Lung (tissue), 11 donors: ENCODE measurements at regions not wholly inside any gene's neighbourhood (a gene's known extent, or its start where the extent isn't known, plus 50 kb on each side); places are given as distances from the start of the nearest gene placed in this dataset.

Experiments
- ATAC-seq: fragments of 200-7000 bp; cut with Tn5 transposase; one replicate; pipeline ENCODE4 v1.9.1; 2020; ENCODE audit warnings: moderate number of reproducible peaks; ENCODE audit not compliant: insufficient read depth, low FRiP score
- DNase-seq, 3 donors: peaks; one replicate each; pipeline ENCODE4 v3.0.0-alpha.2; 2013 to 2017
- H3K27ac ChIP-seq, 2 donors: one replicate each; pipeline ENCODE4 v1.5.1; 2013; ENCODE audit warnings: mild to moderate bottlenecking in 2 of 2, moderate library complexity in 2 of 2, control low read depth in 1 of 2, inconsistent platforms in 1 of 2, low read depth in 1 of 2, low read length in 1 of 2
- H3K27me3 ChIP-seq, 3 donors: one replicate each; pipeline ENCODE4 v1.5.1; 2013; ENCODE audit warnings: low read length in 2 of 3; ENCODE audit not compliant: control insufficient read depth in 3 of 3, insufficient read depth in 3 of 3
- H3K36me3 ChIP-seq, 4 donors: one replicate each; pipeline ENCODE4 v1.5.1; 2013; ENCODE audit warnings: low read length in 4 of 4, mild to moderate bottlenecking in 1 of 4, moderate library complexity in 1 of 4; ENCODE audit not compliant: control insufficient read depth in 4 of 4, insufficient read depth in 4 of 4
- H3K4me1 ChIP-seq, 5 donors: one replicate each; pipeline ENCODE4 v1.5.1; 2013; ENCODE audit warnings: low read length in 5 of 5, mild to moderate bottlenecking in 2 of 5, moderate library complexity in 1 of 5; ENCODE audit not compliant: control insufficient read depth in 5 of 5, insufficient read depth in 5 of 5
- H3K4me3 ChIP-seq: one replicate; pipeline ENCODE4 v1.5.1; 2013; ENCODE audit warnings: mild to moderate bottlenecking, control low read depth, moderate library complexity
- H3K9ac ChIP-seq, 2 donors: one replicate each; pipeline ENCODE4 v1.5.1; 2013; ENCODE audit warnings: low read length in 2 of 2, control low read depth in 1 of 2; ENCODE audit not compliant: insufficient read depth in 1 of 2
- H3K9me3 ChIP-seq, 4 donors: one replicate each; pipeline ENCODE4 v1.5.1; 2013; ENCODE audit warnings: low read length in 3 of 4, mild to moderate bottlenecking in 1 of 4, moderate library complexity in 1 of 4; ENCODE audit not compliant: control insufficient read depth in 4 of 4, insufficient read depth in 3 of 4
- WGBS, 2 donors: extraction: QIAGEN DNeasy Blood & Tissue Kit; methylation state at CpG; one replicate each; pipeline ENCODE4 v1.1.7; 2013; 5-methylcytosine and 5-hydroxymethylcytosine counted together
- TF ChIP-seq, protein P1 (sequence below): IDR thresholded peaks from 2 replicates; pipeline ENCODE4 v1.5.1; 2012; ENCODE audit warnings: mild to moderate bottlenecking; ENCODE audit errors: control extremely low read depth, extremely low read depth
- donor health status: control.
- donor health status: control.
- donor health status: Bipolar disorder and iron deficiency.
- donor health status: healthy.
- donor health status: DM: yes; HTN: yes; CAD: no.

DNA sequence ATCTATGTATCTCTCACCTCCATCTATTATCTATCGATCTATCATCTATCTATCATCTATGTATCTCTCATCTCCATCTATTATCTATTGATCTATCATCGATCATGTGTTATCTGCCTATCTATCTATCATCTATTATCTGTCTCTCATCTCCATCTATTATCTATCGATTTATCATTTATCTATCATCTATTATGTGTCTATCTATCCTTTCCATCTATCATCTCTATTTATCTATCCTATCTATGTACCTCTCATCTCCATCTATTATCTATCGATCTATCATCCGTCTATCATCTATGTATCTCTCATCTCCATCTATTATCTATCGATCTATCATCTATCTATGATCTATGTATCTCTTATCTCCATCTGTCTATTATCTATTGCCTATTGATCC is 188.1 kb downstream of the ASMT start:
- DNase-seq (peak in 1 of 3 donors; percentile 2), ATAC-seq (no peak)
- 94 to 97% methylated on average over 6 of the region's 6 CpGs for WGBS, 2 donors
- H3K36me3 ChIP-seq = no peaks in the 10 kb centered on the region
- TF ChIP-seq, protein P1, sequence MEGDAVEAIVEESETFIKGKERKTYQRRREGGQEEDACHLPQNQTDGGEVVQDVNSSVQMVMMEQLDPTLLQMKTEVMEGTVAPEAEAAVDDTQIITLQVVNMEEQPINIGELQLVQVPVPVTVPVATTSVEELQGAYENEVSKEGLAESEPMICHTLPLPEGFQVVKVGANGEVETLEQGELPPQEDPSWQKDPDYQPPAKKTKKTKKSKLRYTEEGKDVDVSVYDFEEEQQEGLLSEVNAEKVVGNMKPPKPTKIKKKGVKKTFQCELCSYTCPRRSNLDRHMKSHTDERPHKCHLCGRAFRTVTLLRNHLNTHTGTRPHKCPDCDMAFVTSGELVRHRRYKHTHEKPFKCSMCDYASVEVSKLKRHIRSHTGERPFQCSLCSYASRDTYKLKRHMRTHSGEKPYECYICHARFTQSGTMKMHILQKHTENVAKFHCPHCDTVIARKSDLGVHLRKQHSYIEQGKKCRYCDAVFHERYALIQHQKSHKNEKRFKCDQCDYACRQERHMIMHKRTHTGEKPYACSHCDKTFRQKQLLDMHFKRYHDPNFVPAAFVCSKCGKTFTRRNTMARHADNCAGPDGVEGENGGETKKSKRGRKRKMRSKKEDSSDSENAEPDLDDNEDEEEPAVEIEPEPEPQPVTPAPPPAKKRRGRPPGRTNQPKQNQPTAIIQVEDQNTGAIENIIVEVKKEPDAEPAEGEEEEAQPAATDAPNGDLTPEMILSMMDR = no peak
- H3K4me3 ChIP-seq = no peak overlapping the region
- no peaks in the 10 kb centered on the region for H3K9me3 ChIP-seq
- peaks cover 0 to 2% (median 0%) of the 10 kb centered on the region in 3 donors for H3K27me3 ChIP-seq
- no peak overlapping the region for H3K27ac ChIP-seq
- no peak overlapping the region for H3K9ac ChIP-seq
- no peaks in the 10 kb centered on the region for H3K4me1 ChIP-seq

DNA sequence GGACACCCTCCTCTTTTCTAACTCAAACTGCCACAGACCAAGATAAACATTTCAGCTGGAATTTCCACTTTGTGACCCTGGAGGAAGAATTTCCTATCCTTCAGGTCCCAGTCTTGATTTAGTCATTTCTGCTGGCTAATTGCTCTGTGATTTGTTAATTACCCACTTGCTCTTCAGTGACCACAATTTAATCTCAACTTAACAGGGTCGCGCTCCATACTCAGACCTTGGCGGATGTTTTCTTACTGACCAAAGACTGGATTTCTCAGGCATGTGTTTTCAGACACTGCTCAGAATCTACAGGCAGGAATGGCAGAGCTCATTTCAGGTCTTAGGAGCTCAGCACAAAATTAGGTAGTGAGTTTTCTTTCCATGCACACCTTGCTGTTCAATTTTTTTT is 188.9 kb downstream of the ASMT start:
- 88 to 92% methylated on average over 3 of the region's 3 CpGs for WGBS, 2 donors
- Histone ChIP-seq H3K36me3 (no peaks in the 10 kb centered on the region), H3K27ac (no peak overlapping the region), H3K4me1 (no peaks in the 10 kb centered on the region), H3K9me3 (no peaks in the 10 kb centered on the region), H3K4me3 (no peak overlapping the region), H3K9ac (no peak overlapping the region), H3K27me3 (peaks cover 0 to 2% (median 0%) of the 10 kb centered on the region in 3 donors)
- ATAC-seq (no peak), DNase-seq (peak in 1 of 3 donors; percentile 2)
- TF ChIP-seq, protein P1 = no peak

DNA sequence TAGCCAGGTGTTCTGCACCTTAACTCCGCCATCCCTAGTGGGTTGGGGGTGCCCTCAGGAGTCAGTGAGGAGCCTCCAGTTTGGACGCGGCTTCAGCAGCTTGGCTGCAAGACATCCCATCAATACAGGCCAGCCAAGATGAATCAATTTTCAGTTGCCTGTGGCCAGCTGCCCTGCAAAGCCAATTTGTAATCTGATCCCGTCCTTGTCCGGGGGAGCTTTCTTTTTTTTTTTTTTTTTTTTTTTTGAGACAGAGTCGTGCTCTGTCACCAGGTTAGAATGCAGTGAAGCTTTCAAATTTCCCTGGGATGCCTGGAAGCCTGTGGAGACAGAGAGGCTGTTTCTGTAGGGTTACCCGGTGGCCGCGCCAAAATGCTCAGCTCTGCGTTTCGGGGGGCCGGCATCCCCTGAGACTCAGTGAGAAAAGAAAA is 192.5 kb downstream of the ASMT start:
- Histone ChIP-seq H3K27me3 (no peaks in the 10 kb centered on the region), H3K36me3 (no peaks in the 10 kb centered on the region), H3K4me1 (no peaks in the 10 kb centered on the region), H3K4me3 (no peak overlapping the region), H3K9ac (no peak overlapping the region), H3K9me3 (peaks cover 0 to 9% (median 0%) of the 10 kb centered on the region in 4 donors), H3K27ac (no peak overlapping the region)
- DNase-seq = no peak
- 14 to 28% methylated on average over 12 of the region's 12 CpGs for WGBS, 2 donors
- TF ChIP-seq, protein P1 = no peak
- ATAC-seq = no peak

DNA sequence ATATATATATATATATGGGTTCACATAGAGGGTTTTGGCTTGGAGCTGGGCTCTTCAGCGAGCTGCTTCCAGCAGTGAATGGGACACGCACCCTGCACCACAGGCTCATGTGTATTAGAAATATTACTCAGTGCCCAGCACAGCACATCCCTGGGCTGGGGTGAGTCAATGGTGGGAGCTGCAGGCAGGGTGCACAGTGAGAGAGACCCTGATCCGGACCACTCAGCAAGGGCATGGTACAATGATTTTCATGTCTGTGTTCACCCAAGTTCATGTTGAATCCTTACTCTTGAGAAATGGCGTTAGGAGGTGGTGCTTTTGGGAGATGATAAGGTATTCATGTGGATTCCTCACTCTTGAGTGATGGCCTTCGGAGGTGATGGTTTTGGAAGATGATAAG is 194.7 kb downstream of the ASMT start:
- 90 to 94% methylated on average over 5 of the region's 5 CpGs for WGBS, 2 donors
- Histone ChIP-seq H3K36me3 (no peaks in the 10 kb centered on the region), H3K9me3 (peaks cover 0 to 9% (median 0%) of the 10 kb centered on the region in 4 donors), H3K4me1 (no peaks in the 10 kb centered on the region), H3K9ac (no peak overlapping the region), H3K4me3 (no peak overlapping the region), H3K27me3 (no peaks in the 10 kb centered on the region), H3K27ac (no peak overlapping the region)
- TF ChIP-seq, protein P1 = no peak
- DNase-seq (no peak), ATAC-seq (no peak)
